C1 segment of cervical spinal cord (tissue), 14 donors: ENCODE measurements at regions not wholly inside any gene's neighbourhood (a gene's known extent, or its start where the extent isn't known, plus 50 kb on each side); places are given as distances from the start of the nearest gene placed in this dataset.

Experiments
- DNase-seq, 14 donors: peaks; one replicate each; lab custom pipeline; 2025; lab: John Stamatoyannopoulos, UW

- peak in 2 of 14 donors; percentile 19 to 92 for DNase-seq
These were observed 95.1 kb upstream of the PLET1 start for GRCh38 chr11:112355726-112356125.

- DNase-seq: no peak
These were observed 96.8 kb upstream of the PLET1 start for GRCh38 chr11:112357488-112357887.

DNA sequence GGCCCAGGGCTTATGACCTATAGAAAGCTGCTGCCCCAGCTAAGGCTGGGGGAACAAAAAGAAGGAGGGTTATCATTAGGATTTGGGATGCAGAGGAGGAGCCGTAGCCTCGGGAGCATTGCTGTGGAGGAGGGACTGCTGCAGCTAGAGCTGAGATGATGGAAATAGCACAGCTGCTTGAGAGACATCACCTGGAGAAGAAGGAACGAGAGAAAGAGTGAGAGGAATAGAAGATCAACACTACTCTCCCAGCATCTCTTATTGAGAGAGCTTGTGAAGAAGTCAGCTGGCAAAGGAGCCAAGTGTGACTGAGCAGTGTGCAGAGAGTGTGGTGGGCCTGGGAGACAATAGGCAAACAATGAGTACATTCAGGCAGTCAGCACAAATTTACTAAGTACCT lies 100.7 kb upstream of the PLET1 start:
- no peak for DNase-seq

DNA sequence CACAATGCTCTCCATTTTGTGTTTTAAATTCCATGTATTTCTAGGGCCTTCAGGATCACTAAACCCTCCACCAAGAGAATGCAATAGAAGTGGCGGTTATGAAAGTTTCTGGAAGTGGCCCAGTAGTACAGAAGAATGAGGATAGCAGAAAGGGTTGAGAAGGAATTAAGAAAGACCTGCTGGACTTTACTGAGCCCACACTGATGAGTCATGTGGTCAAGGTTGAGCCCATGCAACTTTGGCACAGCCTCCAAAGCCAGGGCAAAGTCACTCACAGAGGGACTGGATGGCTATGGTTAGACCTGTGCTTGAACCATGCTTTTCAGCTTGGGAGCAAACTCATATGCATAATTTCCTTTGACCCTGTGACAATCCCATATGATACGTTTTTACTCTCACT lies 102.9 kb upstream of the PLET1 start:
- DNase-seq: no peak

GRCh38 chr11:112364962-112365481 lies 104.4 kb upstream of the PLET1 start:
- no peak for DNase-seq

DNA sequence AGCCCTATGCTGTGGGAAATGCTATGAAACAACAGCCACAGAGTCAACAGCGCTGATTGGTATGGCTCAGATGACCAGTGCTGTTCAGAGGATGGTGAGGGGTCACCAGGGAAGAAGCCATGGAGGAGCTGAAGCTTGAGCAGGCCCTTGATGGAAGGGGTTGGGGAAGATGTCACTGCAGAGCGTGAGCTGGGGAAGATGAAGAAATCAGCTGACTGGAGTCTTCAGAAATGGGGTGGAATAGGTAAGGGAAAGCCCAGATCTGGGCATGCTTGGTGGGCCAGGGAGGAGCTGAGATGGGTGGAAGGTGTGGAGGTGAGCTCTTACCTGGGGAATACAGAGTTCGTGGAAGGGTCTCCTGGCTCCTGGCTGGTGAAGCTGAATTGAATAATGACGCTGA lies 105.4 kb upstream of the PLET1 start:
- DNase-seq: no peak

- no peak for DNase-seq
These were observed 106.1 kb upstream of the PLET1 start for GRCh38 chr11:112366777-112367176.

DNA sequence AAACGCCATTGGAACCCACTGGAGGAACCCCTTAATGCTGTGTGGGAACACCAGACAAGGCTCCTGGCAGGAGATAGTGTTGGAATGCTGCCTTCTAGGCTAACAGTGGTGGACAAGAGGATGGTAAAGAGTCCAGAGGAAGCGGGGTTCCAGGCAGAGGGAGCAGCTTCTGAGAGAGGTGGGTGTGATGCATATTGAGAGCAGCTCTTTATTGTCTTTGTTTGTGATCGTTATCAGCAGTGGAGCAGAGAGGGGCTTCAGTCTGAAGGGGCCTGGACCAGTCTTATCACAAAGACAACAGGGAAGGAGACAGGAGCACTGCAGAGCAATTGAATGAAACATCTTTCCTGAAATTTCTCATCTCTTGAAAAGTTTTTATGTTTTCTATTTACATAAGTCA lies 106.8 kb upstream of the PLET1 start:
- no peak for DNase-seq

- no peak for DNase-seq
These were observed 107.2 kb upstream of the PLET1 start for GRCh38 chr11:112367895-112368294.

- no peak for DNase-seq
These were observed 107.7 kb upstream of the PLET1 start for GRCh38 chr11:112368381-112368780.

DNA sequence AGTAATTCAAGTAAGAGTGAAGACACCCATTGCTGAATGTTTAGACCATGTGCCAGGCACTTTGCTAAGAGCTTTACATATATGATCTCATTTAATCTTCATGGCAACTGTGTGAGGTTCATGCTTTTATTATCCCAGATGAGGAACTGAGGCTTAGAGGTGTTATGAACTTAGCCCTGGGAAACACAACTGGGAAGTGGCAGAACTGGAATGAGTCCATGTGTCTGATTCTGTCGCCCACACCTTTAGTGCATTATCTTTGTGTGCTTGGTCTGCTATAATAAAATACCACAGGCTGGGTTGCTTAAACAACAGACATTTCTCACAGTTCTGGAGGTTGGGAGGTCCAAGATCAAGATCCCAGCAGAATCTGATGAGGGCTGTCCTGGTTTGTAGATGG lies 108.7 kb upstream of the PLET1 start:
- no peak for DNase-seq

DNA sequence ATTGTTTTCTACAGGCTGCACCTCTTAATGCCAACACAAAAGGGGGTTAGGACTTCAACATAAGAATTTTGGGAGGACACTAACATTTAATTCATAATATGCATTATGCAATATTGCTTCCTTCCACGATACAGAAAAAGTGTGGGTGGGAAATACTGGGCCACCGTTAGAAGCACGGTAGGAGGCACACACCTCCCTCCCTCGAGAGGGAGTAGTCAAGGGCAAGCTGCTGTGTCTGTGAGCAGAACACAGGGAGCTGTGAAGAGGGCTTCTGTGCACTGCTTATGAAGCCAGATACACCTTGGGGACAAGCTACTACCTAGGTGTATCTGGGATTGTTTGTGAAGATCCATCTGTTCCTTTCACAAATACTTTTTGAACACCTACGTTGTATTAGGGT lies 109.3 kb upstream of the PLET1 start:
- DNase-seq: no peak

- DNase-seq: no peak
These were observed 114.0 kb upstream of the PLET1 start for GRCh38 chr11:112374486-112375140.

DNA sequence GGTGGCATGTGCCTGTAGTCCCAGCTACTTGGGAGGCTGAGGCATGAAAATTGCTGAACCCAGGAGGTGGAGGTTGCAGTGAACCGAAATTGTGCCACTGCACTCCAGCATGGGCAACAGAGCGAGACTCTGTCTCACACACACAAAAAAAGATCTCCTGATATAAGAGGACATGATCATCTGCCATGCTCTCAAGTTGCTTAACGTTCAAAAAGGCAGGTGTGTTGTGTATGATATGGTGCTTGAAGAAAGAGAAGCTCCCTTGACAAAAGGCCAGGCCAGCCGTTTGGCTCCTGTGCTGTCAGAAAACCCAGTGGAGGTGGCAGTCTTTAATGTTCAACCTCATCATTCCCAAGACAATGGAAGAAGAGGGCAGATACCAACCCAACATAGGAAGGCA lies 117.3 kb upstream of the PLET1 start:
- no peak for DNase-seq

DNA sequence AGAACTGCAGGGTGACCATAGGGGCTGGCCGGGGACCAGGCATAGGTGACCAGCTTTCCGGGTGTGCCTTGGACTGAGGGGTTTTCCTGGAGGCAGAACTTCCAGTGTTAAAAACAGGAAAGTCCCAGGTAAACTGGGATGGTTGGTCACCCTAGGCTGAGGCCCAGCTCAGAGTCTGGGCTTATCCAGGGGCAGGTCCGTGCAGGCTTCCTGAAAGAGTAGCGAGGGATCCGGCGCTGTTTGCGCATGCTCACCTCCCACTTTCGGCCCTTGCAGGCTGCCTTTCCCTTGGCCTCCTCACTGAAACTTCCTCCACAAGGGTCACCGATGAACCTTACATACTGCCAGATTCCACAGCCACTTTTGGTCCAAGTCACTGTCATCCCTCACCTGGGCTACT lies 119.8 kb upstream of the PLET1 start:
- DNase-seq: no peak

DNA sequence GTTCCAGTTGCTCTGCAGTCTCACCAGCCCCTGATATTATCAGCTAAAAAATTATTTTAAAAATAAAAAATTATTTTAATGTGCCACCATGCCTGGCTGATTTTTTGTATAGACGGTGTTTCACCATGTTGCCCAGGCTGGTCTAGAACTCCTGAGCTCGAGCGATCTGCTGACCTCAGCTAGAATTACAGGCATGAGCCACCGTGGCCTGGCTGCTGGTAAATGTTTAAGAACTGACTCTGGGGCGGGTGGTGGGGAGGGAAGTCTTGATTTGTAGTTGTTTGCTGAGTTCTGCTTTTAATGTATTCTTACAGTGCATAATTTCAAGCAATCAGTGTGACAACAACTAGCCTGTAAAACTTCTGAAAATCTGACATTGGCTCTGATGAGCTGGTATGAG lies 120.9 kb upstream of the PLET1 start:
- no peak for DNase-seq

GRCh38 chr11:112382561-112382960 lies 121.9 kb upstream of the PLET1 start:
- DNase-seq: no peak

DNA sequence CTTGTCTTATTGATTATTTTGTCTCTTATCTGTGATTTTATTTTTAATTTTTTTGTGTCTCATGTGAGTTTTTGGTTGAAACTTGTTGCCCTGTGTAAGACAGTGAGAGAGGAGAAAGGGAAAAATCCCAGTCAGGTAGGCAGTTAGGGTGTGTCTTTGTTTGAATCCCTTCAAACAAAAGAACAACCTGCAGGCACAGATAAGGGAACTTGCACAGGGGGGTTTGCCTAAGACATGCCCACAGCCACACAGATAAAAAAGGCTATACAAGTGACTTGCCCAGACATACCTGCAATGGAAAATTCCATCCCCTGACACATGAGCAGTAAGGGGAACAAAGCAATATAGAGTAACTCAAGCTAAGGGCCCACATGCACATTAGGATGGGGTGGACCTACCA lies 127.8 kb upstream of the PLET1 start:
- DNase-seq: no peak

- DNase-seq: no peak
These were observed 130.4 kb upstream of the PLET1 start for GRCh38 chr11:112391086-112391485.

DNA sequence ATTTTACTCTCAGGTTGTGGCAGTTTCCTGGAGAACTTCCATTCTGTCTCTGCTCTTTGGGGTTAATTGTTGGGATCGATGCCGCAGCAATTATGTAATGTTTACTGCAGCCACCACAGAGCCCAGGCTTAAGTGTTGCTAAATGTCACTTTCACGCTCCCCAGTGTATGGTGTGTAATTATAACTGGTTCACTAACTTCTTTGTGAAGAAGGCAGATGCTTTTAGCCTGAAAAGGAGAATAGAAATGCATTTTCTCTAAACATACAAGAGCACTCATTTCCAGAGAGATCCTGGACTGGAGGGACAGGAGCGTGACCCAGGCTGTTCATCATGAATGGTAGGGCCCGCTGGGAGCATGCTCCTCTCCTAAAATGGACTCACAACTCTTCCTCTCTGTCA lies 132.2 kb upstream of the PLET1 start:
- no peak for DNase-seq

GRCh38 chr11:112394304-112394703 lies 133.6 kb upstream of the PLET1 start:
- DNase-seq: no peak

DNA sequence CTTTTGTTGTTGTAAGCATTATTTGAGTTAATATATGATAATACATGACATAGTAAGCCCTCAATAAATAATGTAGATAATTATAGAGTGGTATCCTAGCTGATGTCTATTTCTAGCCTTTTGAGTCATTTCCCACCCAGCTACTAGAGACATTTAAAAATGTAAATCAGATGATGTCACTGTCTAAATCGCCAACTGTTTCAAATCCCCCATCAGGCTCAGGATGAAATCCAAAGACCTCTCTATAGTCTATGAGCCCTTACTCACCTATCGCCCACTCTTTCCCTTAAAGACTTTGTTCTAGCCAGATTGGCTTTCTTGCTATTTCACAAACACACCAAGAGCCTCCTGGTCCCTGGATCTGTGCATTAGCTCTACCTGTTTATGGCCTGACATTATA lies 135.4 kb upstream of the PLET1 start:
- DNase-seq: no peak

- no peak for DNase-seq
These were observed 138.3 kb upstream of the PLET1 start for GRCh38 chr11:112398798-112399478.
